OCI-LY3 (cell line): ENCODE measurements at regions not wholly inside any gene's neighbourhood (a gene's known extent, or its start where the extent isn't known, plus 50 kb on each side); places are given as distances from the start of the nearest gene placed in this dataset.

Experiments
- H2AFZ ChIP-seq: fragments of 200-600, 300-600 bp; shearing (Covaris generic); 2 replicates; pipeline ENCODE4 v1.6.0; 2014; ENCODE audit warnings: antibody characterized with exemption, low read depth, low read length
- H3K27ac ChIP-seq: fragments of 200-600, 300-600 bp; sonication (generic); 2 replicates; pipeline ENCODE4 v1.5.1; 2014; ENCODE audit warnings: mild to moderate bottlenecking, low read length, moderate library complexity, mixed read lengths
- H3K27me3 ChIP-seq: fragments of 200-600, 300-600 bp; sonication (generic); 2 replicates; pipeline ENCODE4 v1.6.1; 2014; ENCODE audit warnings: low read depth, low read length, mixed read lengths
- H3K36me3 ChIP-seq: fragments of 200-600, 300-600 bp; sonication (generic); replicated peaks from 2 replicates; pipeline ENCODE3; 2014; ENCODE audit warnings: low read depth, low read length, mixed read lengths
- H3K4me1 ChIP-seq: fragments of 300-600, 200-600 bp; sonication (generic); 2 replicates; pipeline ENCODE4 v1.6.1; 2014; ENCODE audit warnings: low read length, mixed read lengths
- H3K4me2 ChIP-seq: fragments of 200-600, 300-600 bp; sonication (generic); 2 replicates; pipeline ENCODE4 v1.6.1; 2014; ENCODE audit warnings: low read length, mixed read lengths
- H3K4me3 ChIP-seq: fragments of 300-600, 200-600 bp; sonication (generic); 2 replicates; pipeline ENCODE4 v1.5.1; 2014; ENCODE audit warnings: antibody characterized with exemption, mild to moderate bottlenecking, low read length, moderate library complexity
- H3K79me2 ChIP-seq: fragments of 300-600, 200-600 bp; shearing (Covaris generic); 2 replicates; pipeline ENCODE4 v1.6.1; 2014; ENCODE audit warnings: mild to moderate bottlenecking, low read length, mixed read lengths
- H3K9ac ChIP-seq: fragments of 300-600, 200-600 bp; shearing (Covaris generic); 2 replicates; pipeline ENCODE4 v1.6.0; 2014; ENCODE audit warnings: mild to moderate bottlenecking, low read length, moderate library complexity
- H3K9me3 ChIP-seq: fragments of 200-600, 300-600 bp; shearing (Covaris generic); 2 replicates; pipeline ENCODE4 v1.6.1; 2014; ENCODE audit warnings: low read length, mixed read lengths; ENCODE audit not compliant: insufficient read depth
- H4K20me1 ChIP-seq: fragments of 200-600, 300-600 bp; sonication (generic); 2 replicates; pipeline ENCODE4 v1.6.1; 2016; ENCODE audit warnings: low read length, mixed read lengths; ENCODE audit not compliant: insufficient read depth
- EZH2phosphoT487 ChIP-seq: fragments of 200-600 bp; shearing (Covaris generic); IDR thresholded peaks from 2 replicates; pipeline ENCODE4 v1.6.1; 2018; ENCODE audit warnings: antibody characterized with exemption, mixed run types, low read depth
- TF ChIP-seq, protein P1 (sequence below): fragments of 200-600, 300-600 bp; sonication (generic); IDR thresholded peaks from 2 replicates; pipeline ENCODE4 v1.5.1; 2014; ENCODE audit warnings: antibody characterized with exemption, low read length, low read depth

DNA sequence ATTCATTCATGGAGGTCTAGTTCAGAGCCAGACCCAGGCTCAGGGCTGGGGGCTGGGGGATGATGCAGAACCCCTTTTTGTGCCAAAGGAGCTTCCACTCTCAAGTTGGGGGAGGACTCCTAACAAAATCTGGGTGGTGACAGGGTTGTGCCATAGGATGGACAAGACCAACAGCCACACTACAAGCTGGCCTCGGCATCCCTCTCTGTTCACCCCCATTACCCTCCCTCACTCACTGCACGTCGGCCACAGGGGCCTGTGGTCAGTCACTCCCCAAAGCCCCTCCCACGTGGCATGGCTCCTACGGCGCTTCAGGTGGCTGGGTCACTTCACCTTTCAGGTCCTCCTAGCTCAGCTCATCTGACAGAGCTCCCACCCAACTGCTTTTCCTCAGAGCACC lies 348.7 kb upstream of the ZMIZ1 start:
- Histone ChIP-seq H2AFZ (no peak overlapping the region), H3K27me3 (0 out of 2 replicates have a peak, but pooled peaks cover 11% of the 10 kb centered on the region), H3K9ac (no peak overlapping the region), H3K4me1 (no peaks in the 10 kb centered on the region), H3K79me2 (no peaks in the 10 kb centered on the region), H3K4me2 (no peak overlapping the region), H3K36me3 (no peaks in the 10 kb centered on the region), H3K4me3 (no peak overlapping the region), H4K20me1 (no peaks in the 10 kb centered on the region), H3K27ac (no peak overlapping the region), H3K9me3 (no peaks in the 10 kb centered on the region)
- TF ChIP-seq EZH2phosphoT487 = no peak
- TF ChIP-seq, protein P1, sequence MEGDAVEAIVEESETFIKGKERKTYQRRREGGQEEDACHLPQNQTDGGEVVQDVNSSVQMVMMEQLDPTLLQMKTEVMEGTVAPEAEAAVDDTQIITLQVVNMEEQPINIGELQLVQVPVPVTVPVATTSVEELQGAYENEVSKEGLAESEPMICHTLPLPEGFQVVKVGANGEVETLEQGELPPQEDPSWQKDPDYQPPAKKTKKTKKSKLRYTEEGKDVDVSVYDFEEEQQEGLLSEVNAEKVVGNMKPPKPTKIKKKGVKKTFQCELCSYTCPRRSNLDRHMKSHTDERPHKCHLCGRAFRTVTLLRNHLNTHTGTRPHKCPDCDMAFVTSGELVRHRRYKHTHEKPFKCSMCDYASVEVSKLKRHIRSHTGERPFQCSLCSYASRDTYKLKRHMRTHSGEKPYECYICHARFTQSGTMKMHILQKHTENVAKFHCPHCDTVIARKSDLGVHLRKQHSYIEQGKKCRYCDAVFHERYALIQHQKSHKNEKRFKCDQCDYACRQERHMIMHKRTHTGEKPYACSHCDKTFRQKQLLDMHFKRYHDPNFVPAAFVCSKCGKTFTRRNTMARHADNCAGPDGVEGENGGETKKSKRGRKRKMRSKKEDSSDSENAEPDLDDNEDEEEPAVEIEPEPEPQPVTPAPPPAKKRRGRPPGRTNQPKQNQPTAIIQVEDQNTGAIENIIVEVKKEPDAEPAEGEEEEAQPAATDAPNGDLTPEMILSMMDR = no peak

DNA sequence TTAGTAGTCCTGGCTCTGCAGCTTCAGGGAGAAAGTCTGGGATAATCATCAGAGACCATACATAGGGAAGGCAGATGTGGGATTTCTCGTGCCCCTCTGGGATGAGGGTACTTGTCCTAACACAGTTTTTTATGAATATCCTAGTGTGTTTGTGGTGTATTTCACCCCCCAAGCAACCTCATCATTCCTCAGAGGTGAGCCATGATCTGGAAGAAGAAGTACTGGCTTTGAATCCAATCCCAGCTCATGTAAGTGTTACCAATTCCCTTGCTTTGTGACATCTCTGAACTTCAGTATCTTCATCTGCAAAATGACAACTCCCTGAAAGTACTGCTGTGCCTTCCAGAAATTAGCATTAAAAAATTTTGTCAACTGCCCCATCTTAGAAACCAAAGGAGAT lies 347.5 kb upstream of the ZMIZ1 start:
- no peak overlapping the region for H2AFZ ChIP-seq
- no peaks in the 10 kb centered on the region for H3K36me3 ChIP-seq
- H3K4me3 ChIP-seq = no peak overlapping the region
- no peak overlapping the region for H3K4me2 ChIP-seq
- no peak for TF ChIP-seq EZH2phosphoT487
- TF ChIP-seq, protein P1 = no peak
- no peaks in the 10 kb centered on the region for H3K9me3 ChIP-seq
- no peaks in the 10 kb centered on the region for H4K20me1 ChIP-seq
- H3K79me2 ChIP-seq = no peaks in the 10 kb centered on the region
- H3K9ac ChIP-seq = no peak overlapping the region
- H3K4me1 ChIP-seq = no peaks in the 10 kb centered on the region
- no peak overlapping the region for H3K27ac ChIP-seq
- peaks cover 11% of the 10 kb centered on the region; the same call in 1 of the 2 replicates for H3K27me3 ChIP-seq

DNA sequence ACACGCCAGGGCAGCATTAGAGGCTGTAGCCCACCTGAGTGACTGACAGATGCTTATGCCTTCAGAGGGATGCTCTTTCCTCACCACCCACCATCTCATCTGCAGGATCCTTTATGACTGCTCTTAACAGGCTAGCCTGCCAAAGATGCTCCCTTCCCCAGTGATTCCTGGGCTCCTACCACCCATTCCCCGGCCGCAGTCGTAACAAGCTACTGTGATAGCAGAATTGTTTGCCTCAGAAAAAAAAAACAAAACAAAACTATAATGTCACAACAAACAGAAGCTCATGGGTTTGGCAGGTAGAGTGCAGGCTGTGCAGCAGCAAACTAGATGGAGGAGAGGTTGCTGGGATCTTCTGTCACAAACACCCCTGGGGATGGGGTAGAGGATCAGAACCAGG lies 343.9 kb upstream of the ZMIZ1 start:
- no peaks in the 10 kb centered on the region for H4K20me1 ChIP-seq
- H3K79me2 ChIP-seq = no peaks in the 10 kb centered on the region
- no peak overlapping the region for H3K9ac ChIP-seq
- H3K4me1 ChIP-seq = no peaks in the 10 kb centered on the region
- no peak overlapping the region for H3K4me2 ChIP-seq
- TF ChIP-seq EZH2phosphoT487 = no peak
- TF ChIP-seq, protein P1 = no peak
- no peak overlapping the region for H3K4me3 ChIP-seq
- H3K27me3 ChIP-seq = peaks cover 17% of the 10 kb centered on the region
- H3K27ac ChIP-seq = no peak overlapping the region
- no peak overlapping the region for H2AFZ ChIP-seq
- no peaks in the 10 kb centered on the region for H3K9me3 ChIP-seq
- no peaks in the 10 kb centered on the region for H3K36me3 ChIP-seq

DNA sequence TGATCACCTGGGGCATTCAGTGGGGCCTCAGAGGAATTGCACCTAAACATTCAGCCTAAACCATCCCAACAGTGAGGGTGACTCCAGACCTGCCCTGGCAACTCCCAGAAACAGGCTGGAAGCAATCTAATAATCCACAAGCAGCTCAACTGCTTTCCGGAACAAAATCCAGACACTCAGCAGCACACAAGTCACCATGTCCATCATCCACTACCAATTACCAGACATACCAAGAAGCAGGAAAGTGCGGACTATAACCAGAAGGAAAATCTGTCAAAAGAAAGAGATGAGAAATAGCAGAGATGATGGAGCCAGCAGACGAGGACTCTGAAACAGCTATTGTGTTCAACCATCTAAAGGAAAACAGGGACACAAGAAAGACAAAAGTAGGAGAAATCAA lies 342.6 kb upstream of the ZMIZ1 start:
- H3K4me2 ChIP-seq = no peak overlapping the region
- peaks cover 23% of the 10 kb centered on the region for H3K27me3 ChIP-seq
- H3K4me3 ChIP-seq = no peak overlapping the region
- TF ChIP-seq, protein P1 = no peak
- no peak for TF ChIP-seq EZH2phosphoT487
- H3K79me2 ChIP-seq = no peaks in the 10 kb centered on the region
- no peak overlapping the region for H2AFZ ChIP-seq
- no peak overlapping the region for H3K9ac ChIP-seq
- H3K27ac ChIP-seq = no peak overlapping the region
- no peaks in the 10 kb centered on the region for H3K4me1 ChIP-seq
- H3K36me3 ChIP-seq = no peaks in the 10 kb centered on the region
- H3K9me3 ChIP-seq = no peaks in the 10 kb centered on the region
- no peaks in the 10 kb centered on the region for H4K20me1 ChIP-seq
